HEK293 (cell line): ENCODE measurements at regions not wholly inside any gene's neighbourhood (a gene's known extent, or its start where the extent isn't known, plus 50 kb on each side); places are given as distances from the start of the nearest gene placed in this dataset.

ENCODE experiments used
- CTCF ChIA-PET: fragments of 350-600 bp; formaldehyde crosslinking; extraction: SDS; loops from one replicate; lab custom pipeline; 2021; ENCODE audit warnings: antibody characterized with exemption; lab: Yijun Ruan, JAX
- POLR2A ChIA-PET: fragments of 300-600 bp; formaldehyde crosslinking; extraction: SDS; loops from one replicate; lab custom pipeline; 2020; ENCODE audit warnings: antibody characterized with exemption, inconsistent platforms; lab: Yijun Ruan, JAX
- H3K27ac ChIP-seq: fragments of 200-500 bp; sonication (Bioruptor generic); 2 replicates; pipeline ENCODE4 v1.5.1; 2014; ENCODE audit warnings: low read depth, low read length, control low read depth, inconsistent platforms; ENCODE audit errors: extremely low read depth
- H3K36me3 ChIP-seq, 2 experiments: fragments of 200-500 bp in 1 of 2; sonication (Bioruptor generic) in 1 of 2; 1 replicate in 1 of 2; 2 replicates in 1 of 2; pipeline ENCODE4 v1.5.1; 2014 to 2017; ENCODE audit warnings: inconsistent platforms in 2 of 2, low read length in 2 of 2; ENCODE audit not compliant: control insufficient read depth in 2 of 2, insufficient read depth in 1 of 2
- H3K4me1 ChIP-seq: fragments of 200-500 bp; sonication (Bioruptor generic); 2 replicates; pipeline ENCODE4 v1.5.1; 2014; ENCODE audit warnings: mild to moderate bottlenecking, low read length, inconsistent platforms; ENCODE audit not compliant: control insufficient read depth, insufficient read depth
- H3K4me3 ChIP-seq: 2 replicates; pipeline ENCODE4 v1.5.1; 2011; ENCODE audit warnings: low read depth, mild to moderate bottlenecking, control low read depth, low read length, moderate library complexity
- H3K9me3 ChIP-seq: fragments of 200-500 bp; sonication (Bioruptor generic); 2 replicates; pipeline ENCODE4 v1.5.1; 2014; ENCODE audit warnings: low read depth, low read length, inconsistent platforms; ENCODE audit not compliant: control insufficient read depth, insufficient read depth
- KLF9 ChIP-seq: fragments of 450-650 bp; formaldehyde crosslinking; IDR thresholded peaks from 2 replicates; pipeline ENCODE4 v1.5.1; 2016; ENCODE audit warnings: missing biosample characterization, missing genetic modification characterization, low read depth
- MZF1 ChIP-seq: fragments of 450-650 bp; formaldehyde crosslinking; IDR thresholded peaks from 2 replicates; pipeline ENCODE4 v1.5.1; 2017; ENCODE audit warnings: missing biosample characterization, missing genetic modification characterization, borderline replicate concordance
- ZBTB21 ChIP-seq: fragments of 450-650 bp; formaldehyde crosslinking; IDR thresholded peaks from 2 replicates; pipeline ENCODE4 v1.5.1; 2017; ENCODE audit warnings: missing biosample characterization, missing genetic modification characterization
- ZBTB7A ChIP-seq: fragments of 450-650 bp; formaldehyde crosslinking; IDR thresholded peaks from 2 replicates; pipeline ENCODE4 v1.5.1; 2016; ENCODE audit warnings: low read depth, missing biosample characterization, missing genetic modification characterization
- ZNF121 ChIP-seq: fragments of 450-650 bp; formaldehyde crosslinking; IDR thresholded peaks from 2 replicates; pipeline ENCODE4 v1.5.1; 2016; ENCODE audit warnings: missing biosample characterization, missing genetic modification characterization
- ZNF132 ChIP-seq: fragments of 450-650 bp; formaldehyde crosslinking; IDR thresholded peaks from 2 replicates; pipeline ENCODE4 v1.5.1; 2017; ENCODE audit warnings: missing biosample characterization, missing genetic modification characterization, borderline replicate concordance
- ZNF214 ChIP-seq: fragments of 450-650 bp; formaldehyde crosslinking; IDR thresholded peaks from 2 replicates; pipeline ENCODE4 v1.5.1; 2017; ENCODE audit warnings: missing biosample characterization, mild to moderate bottlenecking, missing genetic modification characterization, borderline replicate concordance
- ZNF530 ChIP-seq: fragments of 450-650 bp; formaldehyde crosslinking; IDR thresholded peaks from 2 replicates; pipeline ENCODE4 v1.5.1; 2016; ENCODE audit warnings: low read depth, missing biosample characterization, missing genetic modification characterization
- ZNF544 ChIP-seq: fragments of 450-650 bp; formaldehyde crosslinking; IDR thresholded peaks from 2 replicates; pipeline ENCODE4 v1.5.0; 2017; ENCODE audit warnings: missing biosample characterization, missing genetic modification characterization
- ZNF768 ChIP-seq: fragments of 450-650 bp; formaldehyde crosslinking; IDR thresholded peaks from 2 replicates; pipeline ENCODE4 v1.5.1; 2018; ENCODE audit warnings: missing biosample characterization, mild to moderate bottlenecking, missing genetic modification characterization
- ZNF830 ChIP-seq: fragments of 450-650 bp; IDR thresholded peaks from 2 replicates; pipeline ENCODE4 v1.5.0; 2018; ENCODE audit warnings: missing biosample characterization, missing genetic modification characterization, low read depth, mild to moderate bottlenecking, moderate library complexity
- TF ChIP-seq, protein P1 (sequence below): fragments of 450-650 bp; formaldehyde crosslinking; IDR thresholded peaks from 2 replicates; pipeline ENCODE4 v1.5.1; 2016; ENCODE audit warnings: missing biosample characterization, missing genetic modification characterization
- TF ChIP-seq, protein P2 (sequence below): fragments of 450-650 bp; formaldehyde crosslinking; conservative IDR thresholded peaks from 2 replicates; pipeline ENCODE4 v1.5.1; 2016; ENCODE audit warnings: low read depth, missing biosample characterization, missing genetic modification characterization
- TF ChIP-seq, protein P3 (sequence below): fragments of 450-650 bp; formaldehyde crosslinking; IDR thresholded peaks from 2 replicates; pipeline ENCODE4 v1.5.1; 2016; ENCODE audit warnings: missing biosample characterization, missing genetic modification characterization
- TF ChIP-seq, protein P4 (sequence below): fragments of 450-650 bp; formaldehyde crosslinking; IDR thresholded peaks from 2 replicates; pipeline ENCODE4 v1.5.1; 2016; ENCODE audit warnings: missing biosample characterization, missing genetic modification characterization
- TF ChIP-seq, protein P5 (sequence below): fragments of 450-650 bp; formaldehyde crosslinking; IDR thresholded peaks from 2 replicates; pipeline ENCODE4 v1.5.0; 2017; ENCODE audit warnings: missing biosample characterization, missing genetic modification characterization, borderline replicate concordance

DNA sequence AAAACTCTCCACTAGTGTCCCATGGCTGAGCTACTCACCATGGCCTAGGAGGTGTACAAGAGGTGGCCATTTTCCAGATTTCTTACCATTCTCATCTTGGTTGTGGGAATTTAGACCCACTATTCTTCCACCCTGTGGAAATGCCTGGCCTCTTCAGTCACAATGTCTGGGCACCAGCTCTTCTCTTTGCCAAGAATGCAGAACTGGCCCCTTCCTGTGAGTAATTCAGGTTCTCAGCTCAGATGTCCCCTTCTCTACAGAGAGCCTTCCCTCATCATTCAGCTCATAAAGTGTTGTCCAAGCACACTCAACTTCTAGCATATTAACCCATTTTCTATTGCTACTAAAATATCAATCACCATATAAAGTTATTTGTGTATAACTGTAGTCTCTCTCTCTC, 575.5 kb upstream of the KCNMB2 start:
- CTCF ChIA-PET = no interaction called here
- POLR2A ChIA-PET = no interaction called here
- Histone ChIP-seq H3K4me3 (no peak overlapping the region), H3K27ac (no peak overlapping the region), H3K4me1 (no peaks in the 10 kb centered on the region), H3K36me3 (no peaks in the 10 kb centered on the region), H3K9me3 (no peaks in the 10 kb centered on the region)
- TF ChIP-seq, protein P1, sequence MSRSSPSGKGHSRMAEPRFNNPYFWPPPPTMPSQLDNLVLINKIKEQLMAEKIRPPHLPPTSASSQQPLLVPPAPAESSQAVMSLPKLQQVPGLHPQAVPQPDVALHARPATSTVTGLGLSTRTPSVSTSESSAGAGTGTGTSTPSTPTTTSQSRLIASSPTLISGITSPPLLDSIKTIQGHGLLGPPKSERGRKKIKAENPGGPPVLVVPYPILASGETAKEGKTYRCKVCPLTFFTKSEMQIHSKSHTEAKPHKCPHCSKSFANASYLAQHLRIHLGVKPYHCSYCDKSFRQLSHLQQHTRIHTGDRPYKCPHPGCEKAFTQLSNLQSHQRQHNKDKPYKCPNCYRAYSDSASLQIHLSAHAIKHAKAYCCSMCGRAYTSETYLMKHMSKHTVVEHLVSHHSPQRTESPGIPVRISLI (tag by site-specific recombination) = no peak
- TF ChIP-seq ZBTB7A (tag by site-specific recombination) (no peak), ZNF214 (tag by site-specific recombination) (no peak), MZF1 (tag by site-specific recombination) (no peak)

DNA sequence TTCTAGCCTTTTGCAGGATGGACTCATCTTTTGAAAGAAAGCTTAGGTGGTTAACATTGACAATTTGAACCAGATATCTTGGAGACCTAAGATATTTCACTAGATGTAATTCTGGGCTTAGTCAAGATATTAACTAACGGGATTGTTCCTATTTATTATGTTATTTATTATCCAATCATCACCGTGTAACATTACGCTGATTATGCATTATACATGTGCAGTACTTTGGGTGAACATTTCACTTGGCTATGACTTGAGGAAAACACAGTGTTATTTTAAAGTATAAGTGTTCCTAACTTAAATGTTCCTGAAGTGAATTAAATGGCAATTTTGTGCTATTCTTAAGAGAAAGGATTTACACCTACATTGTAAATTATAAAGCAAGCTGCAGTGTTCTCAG, 574.5 kb upstream of the KCNMB2 start:
- no peak overlapping the region for H3K4me3 ChIP-seq
- H3K4me1 ChIP-seq = no peaks in the 10 kb centered on the region
- POLR2A ChIA-PET = no interaction called here
- no peaks in the 10 kb centered on the region for H3K9me3 ChIP-seq
- no peak for TF ChIP-seq ZNF768 (tag by site-specific recombination)
- TF ChIP-seq, protein P2, sequence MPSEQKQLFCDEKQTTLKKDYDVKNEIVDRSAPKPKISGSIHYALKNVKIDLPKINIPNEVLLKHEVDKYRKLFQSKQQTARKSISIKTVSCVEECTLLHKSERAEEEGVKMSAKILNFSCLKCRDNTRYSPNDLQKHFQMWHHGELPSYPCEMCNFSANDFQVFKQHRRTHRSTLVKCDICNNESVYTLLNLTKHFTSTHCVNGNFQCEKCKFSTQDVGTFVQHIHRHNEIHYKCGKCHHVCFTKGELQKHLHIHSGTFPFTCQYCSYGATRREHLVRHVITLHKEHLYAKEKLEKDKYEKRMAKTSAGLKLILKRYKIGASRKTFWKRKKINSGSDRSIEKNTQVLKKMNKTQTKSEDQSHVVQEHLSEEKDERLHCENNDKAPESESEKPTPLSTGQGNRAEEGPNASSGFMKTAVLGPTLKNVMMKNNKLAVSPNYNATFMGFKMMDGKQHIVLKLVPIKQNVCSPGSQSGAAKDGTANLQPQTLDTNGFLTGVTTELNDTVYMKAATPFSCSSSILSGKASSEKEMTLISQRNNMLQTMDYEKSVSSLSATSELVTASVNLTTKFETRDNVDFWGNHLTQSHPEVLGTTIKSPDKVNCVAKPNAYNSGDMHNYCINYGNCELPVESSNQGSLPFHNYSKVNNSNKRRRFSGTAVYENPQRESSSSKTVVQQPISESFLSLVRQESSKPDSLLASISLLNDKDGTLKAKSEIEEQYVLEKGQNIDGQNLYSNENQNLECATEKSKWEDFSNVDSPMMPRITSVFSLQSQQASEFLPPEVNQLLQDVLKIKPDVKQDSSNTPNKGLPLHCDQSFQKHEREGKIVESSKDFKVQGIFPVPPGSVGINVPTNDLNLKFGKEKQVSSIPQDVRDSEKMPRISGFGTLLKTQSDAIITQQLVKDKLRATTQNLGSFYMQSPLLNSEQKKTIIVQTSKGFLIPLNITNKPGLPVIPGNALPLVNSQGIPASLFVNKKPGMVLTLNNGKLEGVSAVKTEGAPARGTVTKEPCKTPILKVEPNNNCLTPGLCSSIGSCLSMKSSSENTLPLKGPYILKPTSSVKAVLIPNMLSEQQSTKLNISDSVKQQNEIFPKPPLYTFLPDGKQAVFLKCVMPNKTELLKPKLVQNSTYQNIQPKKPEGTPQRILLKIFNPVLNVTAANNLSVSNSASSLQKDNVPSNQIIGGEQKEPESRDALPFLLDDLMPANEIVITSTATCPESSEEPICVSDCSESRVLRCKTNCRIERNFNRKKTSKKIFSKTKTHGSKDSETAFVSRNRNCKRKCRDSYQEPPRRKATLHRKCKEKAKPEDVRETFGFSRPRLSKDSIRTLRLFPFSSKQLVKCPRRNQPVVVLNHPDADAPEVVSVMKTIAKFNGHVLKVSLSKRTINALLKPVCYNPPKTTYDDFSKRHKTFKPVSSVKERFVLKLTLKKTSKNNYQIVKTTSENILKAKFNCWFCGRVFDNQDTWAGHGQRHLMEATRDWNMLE (tag by site-specific recombination) = no peak
- no peak for TF ChIP-seq KLF9 (tag by site-specific recombination)
- no peak for TF ChIP-seq ZNF544
- no peak for TF ChIP-seq ZNF830 (tag by site-specific recombination)
- no peak for TF ChIP-seq ZBTB21 (tag by site-specific recombination)
- TF ChIP-seq, protein P3, sequence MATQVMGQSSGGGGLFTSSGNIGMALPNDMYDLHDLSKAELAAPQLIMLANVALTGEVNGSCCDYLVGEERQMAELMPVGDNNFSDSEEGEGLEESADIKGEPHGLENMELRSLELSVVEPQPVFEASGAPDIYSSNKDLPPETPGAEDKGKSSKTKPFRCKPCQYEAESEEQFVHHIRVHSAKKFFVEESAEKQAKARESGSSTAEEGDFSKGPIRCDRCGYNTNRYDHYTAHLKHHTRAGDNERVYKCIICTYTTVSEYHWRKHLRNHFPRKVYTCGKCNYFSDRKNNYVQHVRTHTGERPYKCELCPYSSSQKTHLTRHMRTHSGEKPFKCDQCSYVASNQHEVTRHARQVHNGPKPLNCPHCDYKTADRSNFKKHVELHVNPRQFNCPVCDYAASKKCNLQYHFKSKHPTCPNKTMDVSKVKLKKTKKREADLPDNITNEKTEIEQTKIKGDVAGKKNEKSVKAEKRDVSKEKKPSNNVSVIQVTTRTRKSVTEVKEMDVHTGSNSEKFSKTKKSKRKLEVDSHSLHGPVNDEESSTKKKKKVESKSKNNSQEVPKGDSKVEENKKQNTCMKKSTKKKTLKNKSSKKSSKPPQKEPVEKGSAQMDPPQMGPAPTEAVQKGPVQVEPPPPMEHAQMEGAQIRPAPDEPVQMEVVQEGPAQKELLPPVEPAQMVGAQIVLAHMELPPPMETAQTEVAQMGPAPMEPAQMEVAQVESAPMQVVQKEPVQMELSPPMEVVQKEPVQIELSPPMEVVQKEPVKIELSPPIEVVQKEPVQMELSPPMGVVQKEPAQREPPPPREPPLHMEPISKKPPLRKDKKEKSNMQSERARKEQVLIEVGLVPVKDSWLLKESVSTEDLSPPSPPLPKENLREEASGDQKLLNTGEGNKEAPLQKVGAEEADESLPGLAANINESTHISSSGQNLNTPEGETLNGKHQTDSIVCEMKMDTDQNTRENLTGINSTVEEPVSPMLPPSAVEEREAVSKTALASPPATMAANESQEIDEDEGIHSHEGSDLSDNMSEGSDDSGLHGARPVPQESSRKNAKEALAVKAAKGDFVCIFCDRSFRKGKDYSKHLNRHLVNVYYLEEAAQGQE = no peak
- no peak for TF ChIP-seq ZNF530 (tag by site-specific recombination)
- no peak for TF ChIP-seq ZNF121 (tag by site-specific recombination)
- TF ChIP-seq ZNF132 (tag by site-specific recombination) = no peak
- TF ChIP-seq, protein P4, sequence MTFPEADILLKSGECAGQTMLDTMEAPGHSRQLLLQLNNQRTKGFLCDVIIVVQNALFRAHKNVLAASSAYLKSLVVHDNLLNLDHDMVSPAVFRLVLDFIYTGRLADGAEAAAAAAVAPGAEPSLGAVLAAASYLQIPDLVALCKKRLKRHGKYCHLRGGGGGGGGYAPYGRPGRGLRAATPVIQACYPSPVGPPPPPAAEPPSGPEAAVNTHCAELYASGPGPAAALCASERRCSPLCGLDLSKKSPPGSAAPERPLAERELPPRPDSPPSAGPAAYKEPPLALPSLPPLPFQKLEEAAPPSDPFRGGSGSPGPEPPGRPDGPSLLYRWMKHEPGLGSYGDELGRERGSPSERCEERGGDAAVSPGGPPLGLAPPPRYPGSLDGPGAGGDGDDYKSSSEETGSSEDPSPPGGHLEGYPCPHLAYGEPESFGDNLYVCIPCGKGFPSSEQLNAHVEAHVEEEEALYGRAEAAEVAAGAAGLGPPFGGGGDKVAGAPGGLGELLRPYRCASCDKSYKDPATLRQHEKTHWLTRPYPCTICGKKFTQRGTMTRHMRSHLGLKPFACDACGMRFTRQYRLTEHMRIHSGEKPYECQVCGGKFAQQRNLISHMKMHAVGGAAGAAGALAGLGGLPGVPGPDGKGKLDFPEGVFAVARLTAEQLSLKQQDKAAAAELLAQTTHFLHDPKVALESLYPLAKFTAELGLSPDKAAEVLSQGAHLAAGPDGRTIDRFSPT (tag by site-specific recombination) = no peak
- TF ChIP-seq, protein P5, sequence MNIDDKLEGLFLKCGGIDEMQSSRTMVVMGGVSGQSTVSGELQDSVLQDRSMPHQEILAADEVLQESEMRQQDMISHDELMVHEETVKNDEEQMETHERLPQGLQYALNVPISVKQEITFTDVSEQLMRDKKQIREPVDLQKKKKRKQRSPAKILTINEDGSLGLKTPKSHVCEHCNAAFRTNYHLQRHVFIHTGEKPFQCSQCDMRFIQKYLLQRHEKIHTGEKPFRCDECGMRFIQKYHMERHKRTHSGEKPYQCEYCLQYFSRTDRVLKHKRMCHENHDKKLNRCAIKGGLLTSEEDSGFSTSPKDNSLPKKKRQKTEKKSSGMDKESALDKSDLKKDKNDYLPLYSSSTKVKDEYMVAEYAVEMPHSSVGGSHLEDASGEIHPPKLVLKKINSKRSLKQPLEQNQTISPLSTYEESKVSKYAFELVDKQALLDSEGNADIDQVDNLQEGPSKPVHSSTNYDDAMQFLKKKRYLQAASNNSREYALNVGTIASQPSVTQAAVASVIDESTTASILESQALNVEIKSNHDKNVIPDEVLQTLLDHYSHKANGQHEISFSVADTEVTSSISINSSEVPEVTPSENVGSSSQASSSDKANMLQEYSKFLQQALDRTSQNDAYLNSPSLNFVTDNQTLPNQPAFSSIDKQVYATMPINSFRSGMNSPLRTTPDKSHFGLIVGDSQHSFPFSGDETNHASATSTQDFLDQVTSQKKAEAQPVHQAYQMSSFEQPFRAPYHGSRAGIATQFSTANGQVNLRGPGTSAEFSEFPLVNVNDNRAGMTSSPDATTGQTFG (tag by site-specific recombination) = no peak
- no peaks in the 10 kb centered on the region for H3K36me3 ChIP-seq
- no peak overlapping the region for H3K27ac ChIP-seq
- CTCF ChIA-PET = no interaction called here
